ENCODE measurements at regions not wholly inside any gene's neighbourhood (a gene's known extent, or its start where the extent isn't known, plus 50 kb on each side); places are given as distances from the start of the nearest gene placed in this dataset.
"Not testable (repeated sequence)": the region's sequence is repeated elsewhere in the genome, so short reads cannot be mapped to it uniquely, and the experiment has no call there.

DNA sequence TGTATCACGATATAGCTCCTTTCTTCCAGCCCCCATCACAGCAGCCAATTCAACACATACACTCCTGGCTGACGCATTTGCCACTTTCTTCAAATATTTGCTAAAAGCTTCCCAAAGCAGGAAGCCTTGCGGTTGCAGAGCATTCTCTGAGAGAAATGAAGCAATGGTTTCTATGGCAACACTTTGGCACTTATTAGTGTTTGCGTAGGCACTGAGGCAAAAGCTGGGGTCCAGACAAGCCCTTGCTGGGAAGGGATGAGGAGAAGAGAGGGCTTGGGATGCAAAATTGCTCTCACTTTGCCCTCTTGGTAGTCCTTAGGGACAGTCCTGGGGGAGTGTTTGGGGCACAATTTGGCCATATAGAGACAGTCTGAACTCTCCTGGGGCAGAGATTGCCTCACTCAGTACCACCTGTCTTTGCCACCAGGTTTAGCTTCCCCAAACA is 55.0 kb upstream of the PAK3 start:
- no peak for FAIRE-seq

DNA sequence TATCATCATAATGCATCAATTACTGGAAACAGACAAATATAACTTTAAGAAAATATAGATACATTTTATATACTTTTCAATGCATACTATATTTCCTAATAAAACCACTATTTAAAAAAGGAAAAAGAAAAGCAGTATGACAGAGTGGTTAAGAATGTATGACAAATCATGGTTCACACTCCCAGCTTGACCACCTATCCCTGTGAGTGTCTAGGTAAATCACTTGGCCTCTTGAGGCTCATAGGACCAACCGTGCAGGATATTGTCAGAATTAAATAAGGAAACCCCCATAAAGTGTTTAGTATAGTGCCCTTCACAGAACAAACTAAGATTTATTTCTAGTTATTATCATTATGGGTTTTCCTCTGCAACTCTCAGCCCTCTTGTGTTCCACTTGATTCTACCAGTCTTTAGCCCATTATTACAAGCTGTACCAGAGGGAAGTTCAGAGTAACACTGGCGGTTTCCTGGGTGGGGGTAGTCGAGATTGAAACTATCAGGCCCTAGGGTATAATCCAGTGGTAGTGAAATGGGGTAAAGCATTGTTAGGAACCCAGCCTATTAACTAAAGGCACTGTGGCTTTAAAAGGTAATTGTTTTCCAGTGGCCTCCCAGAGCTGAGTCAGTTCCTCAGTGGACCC is 55.5 kb upstream of the PAK3 start:
- FAIRE-seq: peak; percentile 85

DNA sequence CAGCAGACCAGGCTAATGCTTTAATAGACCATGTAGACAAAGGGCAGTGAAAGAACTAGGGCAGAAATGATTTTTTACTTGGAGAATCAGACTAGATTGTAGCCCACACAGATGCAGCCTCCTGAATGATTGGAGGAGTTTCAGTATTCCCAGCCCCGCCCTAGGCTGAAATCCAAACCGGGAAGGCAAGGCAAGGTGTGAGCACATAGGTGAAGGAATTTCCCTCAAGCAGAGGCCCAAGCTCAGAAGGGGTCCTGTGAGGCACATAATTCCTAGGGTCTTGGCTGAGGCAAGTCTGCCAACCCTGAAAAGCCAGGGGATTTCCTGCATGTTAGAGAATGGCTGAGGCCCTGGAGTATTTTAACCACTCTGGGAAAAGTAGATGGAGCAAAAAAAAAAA is 56.4 kb upstream of the PAK3 start:
- no peak for FAIRE-seq

DNA sequence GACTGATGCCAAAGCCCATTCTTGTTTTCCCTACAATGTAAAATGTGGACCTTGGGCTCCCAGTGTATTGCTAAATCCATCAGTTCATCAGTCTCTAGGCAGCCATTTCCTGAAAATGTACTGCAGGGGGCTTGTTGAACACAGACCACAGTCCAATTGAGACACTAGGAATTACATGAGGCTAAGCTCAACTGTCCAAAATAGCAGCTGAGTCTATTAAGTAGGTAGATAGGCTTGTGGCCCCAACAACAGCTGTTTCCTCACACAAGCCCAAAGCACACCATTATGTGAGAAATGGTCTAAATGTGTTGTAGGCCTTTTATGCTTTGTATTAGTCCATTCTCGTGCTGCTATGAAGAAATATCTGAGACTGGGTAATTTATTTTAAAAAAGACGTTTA is 60.0 kb upstream of the PAK3 start:
- no peak for FAIRE-seq

DNA sequence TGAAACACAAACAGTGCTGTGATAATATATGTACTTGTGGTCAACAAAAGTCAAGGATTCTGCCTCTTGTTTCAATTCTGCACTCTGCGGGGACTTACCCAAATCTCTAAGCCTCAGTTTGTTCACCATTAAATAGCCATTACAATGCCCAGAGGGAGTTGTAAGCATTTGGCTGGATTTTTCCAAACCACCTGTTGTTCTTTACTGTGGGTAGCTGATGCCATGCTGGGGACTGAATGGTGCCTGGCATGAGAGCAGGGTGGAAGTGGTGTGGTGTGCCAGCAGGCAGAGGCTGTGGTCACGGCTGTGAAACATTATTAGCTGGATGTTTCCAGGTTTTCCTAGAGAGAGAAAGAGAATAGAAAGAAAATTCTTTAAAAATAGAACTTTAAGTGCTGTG is 60.7 kb upstream of the PAK3 start:
- no peak for FAIRE-seq

DNA sequence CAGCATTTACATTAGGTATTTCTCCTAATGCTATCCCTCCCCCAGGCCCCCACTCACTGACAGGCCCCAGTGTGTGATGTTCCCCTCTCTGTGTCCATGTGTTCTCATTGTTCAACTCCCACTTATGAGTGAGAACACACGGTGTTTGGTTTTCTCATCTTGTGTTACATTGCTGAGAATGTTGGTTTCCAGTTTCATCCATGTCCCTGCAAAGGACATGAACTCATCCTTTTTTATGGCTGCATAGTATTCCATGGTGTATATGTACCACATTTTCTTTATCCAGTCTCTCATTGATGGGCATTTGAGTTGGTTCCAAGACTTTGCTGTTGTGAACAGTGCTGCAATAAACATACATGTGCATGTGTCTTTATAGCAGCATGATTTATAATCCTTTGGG is 73.0 kb upstream of the PAK3 start:
- not testable (repeated sequence) for FAIRE-seq

DNA sequence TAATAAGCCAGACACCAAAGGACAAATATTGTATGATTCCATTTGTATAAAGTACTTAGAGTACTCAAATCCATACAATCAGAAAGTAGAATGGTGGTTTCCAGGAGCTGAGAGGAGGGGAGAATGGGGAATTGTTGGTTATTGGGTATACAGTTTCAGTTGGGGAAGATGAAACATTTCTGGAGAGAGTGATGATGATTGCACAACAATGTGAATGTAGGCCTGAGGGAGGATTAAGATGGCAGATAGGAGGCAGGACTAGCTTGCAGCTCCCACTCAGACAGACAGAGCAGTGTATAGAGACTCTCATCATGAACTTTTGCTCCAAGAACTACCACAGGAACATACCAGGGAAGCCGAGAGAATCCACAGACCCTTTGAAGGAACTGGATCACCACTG is 75.7 kb upstream of the PAK3 start:
- no peak for FAIRE-seq

DNA sequence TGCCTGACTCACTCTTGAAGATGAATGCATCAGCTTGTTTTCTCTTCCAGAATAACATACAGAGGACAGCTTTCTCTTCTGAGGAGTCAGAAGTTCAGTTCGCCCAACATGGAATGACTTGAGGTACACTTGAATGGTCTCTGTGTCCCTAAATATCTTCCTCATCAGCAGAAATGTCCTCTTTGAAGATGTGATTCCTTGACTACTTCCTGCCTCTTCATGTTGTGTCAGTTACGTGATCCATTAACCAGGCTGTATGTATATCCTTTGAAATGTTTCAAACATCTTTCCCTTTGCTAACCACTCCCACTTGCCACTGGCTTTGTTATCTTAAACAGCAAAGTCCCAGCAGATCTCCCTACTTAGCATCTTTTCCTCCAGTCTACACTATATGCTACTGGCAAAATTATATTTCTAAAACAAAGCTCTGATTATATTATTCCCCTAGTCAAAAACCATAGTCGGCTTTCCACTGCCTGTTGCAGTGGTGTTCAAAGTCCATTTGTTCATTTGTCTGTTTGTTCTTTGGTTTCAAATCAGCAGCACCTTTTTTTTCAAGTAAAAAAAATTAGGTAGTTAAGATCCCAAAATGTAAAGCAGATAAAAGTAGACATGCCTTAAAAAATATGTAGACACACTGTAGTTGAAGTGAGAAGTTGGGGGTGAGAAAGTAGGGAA is 82.1 kb upstream of the PAK3 start:
- FAIRE-seq: no peak

DNA sequence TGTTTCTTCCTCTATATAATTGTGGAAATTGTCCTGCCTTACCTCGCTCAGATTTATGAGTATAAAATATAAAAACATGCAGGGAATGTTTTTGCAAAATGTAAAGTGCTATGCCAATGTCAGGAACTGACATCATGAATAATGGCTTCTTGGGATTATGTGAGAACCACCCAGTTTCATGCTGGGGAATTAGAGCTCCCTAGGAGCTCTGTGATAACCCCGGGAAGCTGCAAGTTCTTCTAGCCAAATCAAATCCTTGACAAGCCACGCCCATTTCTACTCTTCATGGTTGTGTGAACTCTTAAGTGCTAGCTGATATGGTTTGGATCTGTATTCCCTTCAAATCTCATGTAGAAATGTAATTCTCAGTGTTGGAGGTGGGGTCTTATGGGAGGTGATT is 85.9 kb upstream of the PAK3 start:
- FAIRE-seq: no peak

DNA sequence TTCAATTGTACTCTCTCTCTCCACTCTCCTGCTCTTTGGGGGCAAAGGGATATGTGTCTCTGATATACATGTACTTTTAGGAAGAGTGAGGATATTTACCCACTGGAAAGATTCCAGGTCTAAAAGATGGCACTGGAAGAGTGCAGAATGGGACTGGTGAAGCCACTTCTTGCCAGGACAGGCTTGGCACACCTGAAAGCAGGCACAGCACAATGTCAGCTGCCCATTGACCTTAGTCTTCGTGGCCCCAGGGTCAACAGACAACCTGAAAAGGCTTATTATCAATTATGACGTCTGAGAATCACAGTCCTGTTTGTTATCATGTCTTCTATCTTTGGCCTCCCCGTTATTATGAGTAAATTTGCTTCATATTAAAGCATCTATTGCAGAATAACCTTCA is 86.7 kb upstream of the PAK3 start:
- FAIRE-seq: no peak

DNA sequence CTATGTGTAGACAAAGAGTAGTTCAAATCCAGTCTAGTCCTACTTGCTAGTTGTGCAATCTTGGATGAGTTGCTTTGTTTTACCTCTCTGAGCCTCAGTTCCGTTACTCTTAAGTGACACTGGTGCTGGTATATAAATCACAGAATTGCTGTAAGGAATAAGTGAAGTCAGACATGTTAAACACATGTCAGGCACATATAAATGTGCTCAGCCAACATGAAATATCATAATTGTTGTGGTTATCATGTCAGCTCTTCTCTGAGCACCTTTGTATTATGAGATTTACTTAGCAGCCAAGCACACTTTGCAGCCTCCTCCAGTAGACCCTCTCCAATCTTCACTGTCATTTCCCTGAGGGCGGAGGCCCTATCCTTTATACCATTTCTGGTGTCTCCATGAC is 87.9 kb upstream of the PAK3 start:
- no peak for FAIRE-seq

DNA sequence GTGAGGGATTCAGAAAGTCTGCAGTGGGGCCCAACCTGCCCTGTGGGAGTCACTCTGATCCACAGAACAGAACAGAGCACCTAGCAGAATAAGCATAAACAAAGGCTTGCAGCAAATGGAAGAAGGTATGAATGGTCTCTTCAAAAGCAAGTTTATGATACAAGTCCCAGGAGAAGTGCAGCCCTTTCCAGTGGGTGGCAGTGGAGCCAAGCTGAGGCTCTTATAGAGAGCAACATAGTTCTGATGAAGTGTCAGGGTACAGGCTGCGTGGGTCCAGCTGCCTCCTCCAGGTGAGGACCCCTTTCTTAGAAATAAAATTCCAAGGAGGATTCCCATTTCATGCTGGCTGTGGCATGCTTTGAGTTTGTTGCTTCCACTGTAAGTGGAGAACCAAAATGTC is 88.8 kb upstream of the PAK3 start:
- FAIRE-seq: no peak

DNA sequence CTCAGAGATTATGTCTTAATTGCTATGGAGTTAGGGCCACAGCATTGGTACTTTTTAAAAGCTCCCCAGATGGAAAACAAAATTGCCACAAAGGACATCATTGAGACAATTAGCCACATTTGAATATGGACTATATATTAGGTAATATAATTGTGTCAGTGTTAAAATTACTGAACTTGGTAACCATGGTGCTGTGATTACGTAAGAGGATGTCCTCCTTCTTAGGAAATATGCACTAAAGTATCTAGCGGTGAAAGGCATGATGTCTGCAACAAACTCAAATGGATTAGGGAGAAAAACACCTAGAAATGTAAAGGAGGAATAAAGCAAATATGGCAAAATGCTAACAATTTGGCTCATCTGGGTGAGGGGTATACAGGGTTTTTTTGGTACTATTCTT is 89.9 kb upstream of the PAK3 start:
- FAIRE-seq: no peak

DNA sequence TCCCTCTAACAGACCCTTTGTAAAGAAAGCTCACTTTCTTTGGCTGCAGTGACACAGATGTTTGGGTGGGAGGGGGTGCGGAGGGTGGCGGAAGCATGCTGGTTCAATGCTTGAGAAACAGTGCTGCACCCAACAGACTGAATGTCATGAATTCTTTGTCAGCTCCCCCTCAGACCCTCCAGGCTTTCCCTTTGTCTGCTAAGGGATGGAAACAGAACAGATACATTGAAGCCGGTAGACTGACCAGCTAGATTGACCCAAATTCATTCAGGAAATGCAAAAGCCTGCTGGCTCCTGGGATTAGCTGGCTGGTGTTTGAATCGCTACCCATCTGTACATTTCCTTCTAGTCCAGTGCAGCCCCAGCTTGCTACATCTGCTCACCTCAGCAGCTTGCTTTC is 90.8 kb upstream of the PAK3 start:
- FAIRE-seq: no peak

DNA sequence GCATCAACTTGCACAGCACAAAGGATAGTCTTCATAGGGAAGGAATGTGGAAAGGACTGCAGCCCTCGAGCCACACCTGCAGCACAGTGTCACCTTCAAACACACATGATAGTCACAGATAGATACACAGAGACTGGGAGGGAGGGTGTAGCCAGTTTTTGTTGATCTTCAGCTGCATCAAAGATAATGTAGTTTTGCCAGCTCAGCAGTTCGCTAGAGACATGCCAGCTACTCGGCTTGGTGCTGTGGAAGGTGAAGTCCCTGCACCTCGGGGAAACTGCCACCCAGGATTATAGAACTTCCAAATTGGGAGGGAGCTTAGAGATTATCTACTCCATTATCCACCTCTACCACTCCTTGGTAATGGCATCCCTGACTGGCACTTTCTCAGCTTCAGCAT is 92.9 kb upstream of the PAK3 start:
- FAIRE-seq: no peak

DNA sequence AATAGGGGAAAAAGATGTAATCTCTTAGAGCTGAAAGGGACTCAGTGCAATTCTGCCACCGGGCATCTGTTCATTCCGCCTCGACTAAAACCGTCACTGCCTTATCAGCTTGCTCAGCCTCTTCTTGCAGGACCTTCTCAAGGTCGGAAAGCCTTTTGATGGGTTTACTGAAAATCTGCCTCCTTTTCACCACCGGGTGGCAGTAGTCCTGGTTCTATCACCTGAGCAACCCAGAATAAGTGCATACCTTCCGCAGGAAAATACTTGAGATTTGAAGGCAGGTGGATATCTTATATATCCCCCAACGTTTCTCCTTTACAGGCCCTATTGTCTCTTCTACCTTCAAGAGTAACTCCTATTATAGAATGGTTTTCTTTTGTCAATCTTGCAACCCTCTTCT is 103.4 kb upstream of the PAK3 start:
- FAIRE-seq: peak; percentile 33

DNA sequence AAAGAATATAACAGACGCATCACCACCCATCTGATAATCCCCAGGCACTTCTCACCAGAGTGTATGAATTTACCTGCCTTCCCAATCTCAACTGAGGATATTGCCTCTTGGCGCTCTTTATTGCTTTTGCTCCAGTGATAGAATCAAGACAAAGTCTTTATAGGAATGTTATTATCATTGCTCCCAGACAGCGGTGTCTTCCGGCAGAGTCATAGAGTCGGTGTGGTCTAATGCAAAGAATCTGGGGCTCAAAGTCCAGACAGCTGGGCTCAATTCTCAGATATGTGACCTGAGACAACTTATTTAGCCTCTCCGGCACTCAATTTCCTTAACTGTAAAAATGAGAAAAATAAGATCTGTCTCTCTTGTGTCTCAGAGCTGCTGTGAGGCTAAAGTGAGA is 106.1 kb upstream of the PAK3 start:
- FAIRE-seq: no peak

DNA sequence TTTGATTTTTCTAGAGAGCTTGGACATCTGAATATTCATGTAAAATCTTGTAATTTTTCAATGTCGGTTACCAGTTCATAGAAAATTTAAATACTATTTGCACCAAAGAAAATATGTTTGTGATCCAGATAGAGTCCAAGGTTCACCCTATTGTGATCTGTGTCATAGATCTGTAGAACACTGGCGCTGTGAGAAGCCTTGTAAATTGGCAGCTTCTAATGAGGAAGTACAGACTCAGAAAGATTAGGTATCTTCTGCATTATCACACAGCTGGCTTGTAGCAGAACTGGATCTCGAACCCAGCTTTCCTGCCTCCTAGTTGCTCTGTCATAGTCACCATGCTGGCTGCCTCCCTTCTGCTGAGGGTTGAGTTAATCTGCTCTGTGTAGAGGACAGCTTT is 106.5 kb upstream of the PAK3 start:
- FAIRE-seq: no peak

DNA sequence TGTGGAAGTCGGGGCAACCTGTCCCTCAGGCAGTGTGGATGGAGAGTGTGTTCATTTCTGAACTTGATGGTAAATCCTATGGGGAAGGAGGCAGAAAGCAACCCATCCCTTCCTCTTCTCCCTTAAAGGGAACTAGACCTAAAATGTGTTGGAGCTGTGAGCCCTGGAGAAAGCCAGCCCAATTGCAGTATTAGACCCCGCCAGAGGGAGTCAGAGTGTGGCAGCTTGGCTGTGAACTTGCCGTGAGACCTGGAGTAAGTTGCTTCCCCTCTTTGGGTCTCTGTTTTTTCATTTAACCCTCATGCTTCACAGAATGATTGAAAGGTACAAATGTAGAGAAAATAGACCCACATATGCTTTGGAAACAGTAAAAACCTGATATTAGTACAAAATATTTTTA is 108.7 kb upstream of the PAK3 start:
- no peak for FAIRE-seq

DNA sequence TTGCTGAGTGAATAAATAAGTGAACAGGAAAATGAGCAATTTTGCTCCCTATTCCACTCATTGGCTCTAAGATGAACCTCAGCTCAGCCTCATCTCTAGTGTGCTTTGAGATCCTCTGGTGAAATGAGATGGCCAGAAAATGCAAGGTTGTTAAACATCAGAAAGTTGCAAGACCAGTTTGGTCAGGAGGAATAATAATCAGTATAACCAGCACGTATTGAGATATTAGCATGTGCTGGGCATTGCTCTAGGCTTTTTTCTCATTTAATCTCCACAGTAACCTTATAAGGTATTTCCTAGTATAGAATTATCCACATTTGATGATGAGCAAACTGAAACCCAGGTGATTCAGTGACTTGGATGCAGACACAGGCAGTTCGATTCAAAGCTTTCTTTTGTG is 110.5 kb upstream of the PAK3 start:
- no peak for FAIRE-seq

DNA sequence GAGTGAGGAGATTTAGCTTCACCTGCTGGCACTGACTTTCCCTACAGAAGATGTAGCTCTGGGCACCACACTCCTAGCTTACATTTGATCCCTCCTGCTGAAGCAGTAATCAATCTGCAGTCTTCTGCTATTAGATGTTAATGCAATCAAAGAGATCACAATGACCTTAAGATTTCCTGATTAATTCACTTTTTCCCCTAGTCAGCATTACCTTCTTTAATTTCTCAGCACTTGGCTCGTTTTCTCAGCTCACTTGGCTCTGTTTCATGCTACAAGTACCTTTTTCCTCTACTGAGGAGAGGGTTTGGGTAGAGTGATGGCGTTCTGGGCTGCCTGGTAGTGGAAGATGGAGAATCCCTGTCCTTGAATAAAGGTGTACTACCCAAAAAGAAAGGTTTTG is 113.0 kb upstream of the PAK3 start:
- no peak for FAIRE-seq

DNA sequence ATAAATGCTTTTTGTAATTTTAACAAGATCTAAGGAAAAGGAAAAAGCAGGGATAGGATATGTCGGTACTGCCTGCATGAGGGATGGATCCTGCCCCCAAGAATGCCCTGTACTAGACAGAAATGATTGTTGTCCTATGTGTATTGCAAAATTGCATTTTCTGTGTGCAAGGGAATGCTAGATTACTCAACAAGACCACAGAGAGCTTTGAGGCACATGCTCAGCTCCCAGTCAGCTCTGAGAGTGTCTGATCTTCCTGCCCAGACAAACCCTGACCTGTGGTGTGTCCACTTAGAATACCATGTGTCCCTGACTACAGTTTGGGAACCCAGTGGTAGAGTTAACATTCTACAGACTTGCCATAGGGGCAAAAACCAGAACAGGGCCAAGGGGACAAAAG is 129.2 kb upstream of the PAK3 start:
- no peak for FAIRE-seq

DNA sequence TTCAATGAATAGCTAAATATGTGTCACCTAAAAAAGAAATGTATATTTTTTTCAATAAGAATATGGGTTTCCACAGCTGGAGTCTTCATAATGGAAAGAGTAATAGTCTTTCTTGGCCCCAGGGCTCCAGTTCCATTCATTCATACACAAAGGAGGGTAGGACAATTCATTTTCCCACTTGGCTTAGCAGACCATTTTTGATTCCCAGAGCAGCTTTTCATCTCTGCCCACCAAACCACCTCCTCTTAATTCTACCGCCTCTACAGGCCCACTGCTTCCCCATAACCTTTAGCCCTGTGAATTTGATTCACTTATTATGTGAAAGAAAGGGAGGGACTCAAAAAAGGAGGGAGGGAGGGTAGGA is 129.9 kb upstream of the PAK3 start:
- no peak for FAIRE-seq

DNA sequence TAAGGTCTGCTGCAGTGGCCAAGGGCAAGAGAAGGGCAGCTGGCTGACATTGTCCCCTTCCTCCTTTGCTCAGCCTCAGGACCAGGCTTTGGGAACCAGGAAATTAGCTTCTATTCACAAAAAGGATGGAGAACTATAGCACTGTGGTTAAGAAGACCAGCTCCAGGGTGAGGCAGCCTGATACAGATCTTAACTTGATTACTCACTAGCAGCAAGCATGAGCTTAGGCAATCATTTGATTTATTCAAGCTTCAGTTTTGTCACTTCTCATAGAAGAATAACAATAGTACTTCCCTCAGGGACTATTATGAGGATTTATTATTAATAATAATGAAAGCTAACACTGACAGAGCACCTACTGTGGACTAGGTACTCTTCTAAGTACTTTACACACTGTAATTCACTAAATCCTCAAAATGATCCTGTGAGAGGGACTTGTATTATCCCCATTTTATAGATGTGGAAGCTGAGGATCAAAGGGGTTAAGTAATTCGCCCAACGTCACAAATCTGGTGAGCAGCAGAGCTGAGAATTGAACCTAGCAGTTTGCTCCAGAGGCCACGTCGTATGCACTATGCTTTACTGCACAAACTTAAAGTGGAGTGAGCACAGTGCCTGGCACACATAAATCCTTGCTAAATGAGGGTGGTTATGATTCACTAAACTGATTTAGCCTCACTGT is 130.4 kb upstream of the PAK3 start:
- FAIRE-seq: no peak

DNA sequence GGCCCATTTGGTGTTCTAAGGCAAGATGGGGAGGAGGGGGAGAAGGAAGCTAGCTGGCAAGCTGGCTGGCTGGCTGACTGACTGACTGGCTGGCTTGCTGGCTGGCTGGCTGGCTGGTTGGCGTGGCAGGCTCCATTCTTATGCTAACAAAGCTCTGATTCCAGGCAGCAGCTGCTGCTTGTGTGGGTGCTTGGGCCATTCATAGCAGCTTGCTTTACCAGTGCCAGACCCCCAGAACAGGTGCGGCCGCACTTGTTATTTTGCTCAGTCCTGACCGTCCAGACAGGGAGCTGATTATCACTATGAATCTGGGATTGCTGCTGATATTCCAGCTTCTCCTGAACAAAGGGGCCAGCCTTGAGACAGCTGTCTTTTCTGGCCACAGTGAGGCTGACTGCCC is 131.2 kb upstream of the PAK3 start:
- FAIRE-seq: no peak
